Tibial nerve (tissue), 4 donors: ENCODE measurements at regions not wholly inside any gene's neighbourhood (a gene's known extent, or its start where the extent isn't known, plus 50 kb on each side); places are given as distances from the start of the nearest gene placed in this dataset.

Experiments used
- CTCF ChIP-seq, 5 experiments: fragments of 200-600 bp in 3 of 5; fragments of 450-650 bp in 2 of 5; sonication (generic) in 3 of 5; IDR thresholded peaks; one replicate each; pipeline ENCODE4 v1.5.1; 2016 to 2019; ENCODE audit warnings: antibody characterized with exemption in 5 of 5, mild to moderate bottlenecking in 3 of 5, moderate library complexity in 2 of 5
- EP300 ChIP-seq, 2 donors: sonication (generic); formaldehyde crosslinking; IDR thresholded peaks; one replicate each; pipeline ENCODE4 v1.6.1; 2017; ENCODE audit warnings: antibody characterized with exemption in 2 of 2, mild to moderate bottlenecking in 1 of 2
- POLR2A ChIP-seq, 2 donors: fragments of 450-650 bp; IDR thresholded peaks; one replicate each; pipeline ENCODE4 v1.6.1; 2017; ENCODE audit warnings: antibody characterized with exemption in 2 of 2, mild to moderate bottlenecking in 2 of 2, moderate library complexity in 2 of 2

- TF ChIP-seq CTCF (IDR thresholded peaks at IDR 0.05) (no peak), EP300 (IDR thresholded peaks at IDR 0.05) (no peak), POLR2A (IDR thresholded peaks at IDR 0.05) (no peak)
These were observed 294.6 kb downstream of the LRATD1 start for GRCh38 chr2:14927021-14927564.
